GM23338 (cell line): ENCODE measurements at regions not wholly inside any gene's neighbourhood (a gene's known extent, or its start where the extent isn't known, plus 50 kb on each side); places are given as distances from the start of the nearest gene placed in this dataset.

Experiments
- ATAC-seq: fragments of 200-7000 bp; cut with Tn5 transposase; 3 replicates; pipeline ENCODE4 v1.9.1; 2020
- DNase-seq: peaks from one replicate; pipeline ENCODE4 v3.0.0-alpha.2; 2015; ENCODE audit warnings: low spot score
- H2AFZ ChIP-seq: fragments of 200-600 bp; sonication (generic); 2 replicates; pipeline ENCODE4 v1.8.0; 2016; ENCODE audit warnings: antibody characterized with exemption, mild to moderate bottlenecking, moderate library complexity
- H3F3A ChIP-seq: fragments of 200-600 bp; sonication (generic); replicated peaks from 2 replicates; pipeline ENCODE4 v1.8.0; 2017; ENCODE audit warnings: antibody characterized with exemption, mixed run types, low read depth
- H3K27ac ChIP-seq: fragments of 200-600 bp; sonication (generic); 2 replicates; pipeline ENCODE4 v1.6.1; 2016; ENCODE audit warnings: low read depth
- H3K27me3 ChIP-seq: fragments of 200-600 bp; sonication (generic); 2 replicates; pipeline ENCODE4 v1.8.0; 2016; ENCODE audit warnings: mild to moderate bottlenecking, mixed run types, moderate library complexity; ENCODE audit not compliant: insufficient read depth
- H3K36me3 ChIP-seq: fragments of 200-600 bp; sonication (generic); 2 replicates; pipeline ENCODE4 v1.8.0; 2016; ENCODE audit warnings: mild to moderate bottlenecking; ENCODE audit not compliant: insufficient read depth
- H3K4me1 ChIP-seq: fragments of 200-600 bp; sonication (generic); 2 replicates; pipeline ENCODE4 v1.8.0; 2016; ENCODE audit warnings: mild to moderate bottlenecking, moderate library complexity; ENCODE audit not compliant: insufficient read depth
- H3K4me2 ChIP-seq: fragments of 200-600 bp; sonication (generic); 2 replicates; pipeline ENCODE4 v1.7.1; 2017; ENCODE audit warnings: mixed run types
- H3K4me3 ChIP-seq: fragments of 200-600 bp; sonication (generic); 2 replicates; pipeline ENCODE4 v1.6.1; 2016; ENCODE audit warnings: mixed run types
- H3K79me2 ChIP-seq: fragments of 200-600 bp; sonication (generic); replicated peaks from 2 replicates; pipeline ENCODE4 v1.8.0; 2017; ENCODE audit warnings: mild to moderate bottlenecking; ENCODE audit not compliant: insufficient read depth
- H3K9me2 ChIP-seq: fragments of 200-600 bp; sonication (generic); 2 replicates; pipeline ENCODE4 v1.8.0; 2017; ENCODE audit not compliant: insufficient read depth
- H4K20me1 ChIP-seq: fragments of 200-600 bp; sonication (generic); replicated peaks from 2 replicates; pipeline ENCODE4 v1.8.0; 2017; ENCODE audit warnings: mild to moderate bottlenecking; ENCODE audit not compliant: insufficient read depth
- H3K27ac Mint-ChIP-seq: 2 replicates; pipeline ENCODE4 v1.8.0; 2020; ENCODE audit warnings: inconsistent platforms, mild to moderate bottlenecking, moderate library complexity, mixed read lengths
- H3K27me3 Mint-ChIP-seq: 3 replicates; pipeline ENCODE4 v1.8.0; 2022; ENCODE audit warnings: low read depth, mild to moderate bottlenecking, moderate library complexity, mixed read lengths, inconsistent platforms; ENCODE audit not compliant: insufficient read depth, poor library complexity
- H3K36me3 Mint-ChIP-seq: 3 replicates; pipeline ENCODE4 v1.8.0; 2021; ENCODE audit warnings: low read depth, mild to moderate bottlenecking, inconsistent platforms, moderate library complexity, mixed read lengths
- H3K4me1 Mint-ChIP-seq: 3 replicates; pipeline ENCODE4 v1.8.0; 2020; ENCODE audit warnings: mild to moderate bottlenecking, inconsistent platforms, mixed read lengths
- H3K4me3 Mint-ChIP-seq: 3 replicates; pipeline ENCODE4 v1.8.0; 2021; ENCODE audit warnings: moderate library complexity, mild to moderate bottlenecking, inconsistent platforms, mixed read lengths
- H3K9me3 Mint-ChIP-seq: 3 replicates; pipeline ENCODE4 v1.8.0; 2020; ENCODE audit warnings: moderate library complexity, mild to moderate bottlenecking, inconsistent platforms, mixed read lengths
- CREB1 ChIP-seq: fragments of 250-450 bp; sonication (Bioruptor Pico); IDR thresholded peaks from 2 replicates; pipeline ENCODE4 v1.5.0; 2020; ENCODE audit warnings: low read depth, mild to moderate bottlenecking, moderate library complexity
- CTCF ChIP-seq, 2 experiments: fragments of 200-600 bp in 1 of 2; sonication (generic) in 1 of 2; conservative IDR thresholded peaks; 2 replicates each; pipeline versions ENCODE4 v1.5.1 to v1.6.1; 2016 to 2017; ENCODE audit warnings: antibody characterized with exemption in 2 of 2, low read depth in 2 of 2, mild to moderate bottlenecking in 2 of 2, moderate library complexity in 1 of 2
- EZH2phosphoT487 ChIP-seq: fragments of 200-600 bp; sonication (generic); IDR thresholded peaks from one replicate; pipeline ENCODE4 v1.8.1; 2018; ENCODE audit warnings: antibody characterized with exemption; ENCODE audit not compliant: unreplicated experiment
- JUNB ChIP-seq: IDR thresholded peaks from one replicate; pipeline ENCODE4 v1.6.1; 2016; ENCODE audit warnings: antibody characterized with exemption; ENCODE audit not compliant: unreplicated experiment
- REST ChIP-seq: IDR thresholded peaks from one replicate; pipeline ENCODE4 v1.6.1; 2018; ENCODE audit warnings: antibody characterized with exemption; ENCODE audit not compliant: unreplicated experiment
- ZNF114 ChIP-seq: fragments of 250-450 bp; sonication (Bioruptor Pico); IDR thresholded peaks from 2 replicates; pipeline ENCODE4 v1.5.0; 2020; ENCODE audit warnings: mild to moderate bottlenecking, moderate library complexity
- TF ChIP-seq, protein P1 (sequence below): fragments of 250-450 bp; sonication (Bioruptor Pico); IDR thresholded peaks from 2 replicates; pipeline ENCODE4 v1.5.0; 2020; ENCODE audit warnings: mild to moderate bottlenecking, moderate library complexity

DNA sequence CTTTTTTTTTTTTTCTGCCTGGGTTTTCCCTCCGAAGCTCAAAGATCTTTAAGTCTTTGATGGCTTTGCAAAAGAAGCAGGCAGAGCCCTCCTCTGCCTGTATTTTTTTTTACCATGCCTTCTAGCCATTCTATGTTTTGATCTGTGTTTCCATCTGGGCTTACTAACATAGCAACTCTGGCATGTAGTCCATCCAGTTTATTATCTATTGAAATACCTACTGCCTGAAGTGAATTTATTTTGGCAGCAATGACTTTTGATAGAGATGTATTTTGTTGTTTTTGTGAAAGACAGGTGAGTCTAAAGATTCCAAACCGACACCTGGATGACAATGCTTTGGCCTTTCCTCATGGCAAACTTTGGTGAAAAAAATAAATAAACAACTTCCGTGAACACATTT lies 1157.7 kb upstream of the MAP3K7 start:
- Mint-ChIP-seq H3K9me3 (no peaks in the 10 kb centered on the region), H3K36me3 (no peaks in the 10 kb centered on the region), H3K4me3 (no peak overlapping the region), H3K27ac (peak overlapping the region; percentile 89), H3K4me1 (peaks cover 13% of the 10 kb centered on the region; the same call in 2 of the 3 replicates), H3K27me3 (no peaks in the 10 kb centered on the region)
- TF ChIP-seq, protein P1, sequence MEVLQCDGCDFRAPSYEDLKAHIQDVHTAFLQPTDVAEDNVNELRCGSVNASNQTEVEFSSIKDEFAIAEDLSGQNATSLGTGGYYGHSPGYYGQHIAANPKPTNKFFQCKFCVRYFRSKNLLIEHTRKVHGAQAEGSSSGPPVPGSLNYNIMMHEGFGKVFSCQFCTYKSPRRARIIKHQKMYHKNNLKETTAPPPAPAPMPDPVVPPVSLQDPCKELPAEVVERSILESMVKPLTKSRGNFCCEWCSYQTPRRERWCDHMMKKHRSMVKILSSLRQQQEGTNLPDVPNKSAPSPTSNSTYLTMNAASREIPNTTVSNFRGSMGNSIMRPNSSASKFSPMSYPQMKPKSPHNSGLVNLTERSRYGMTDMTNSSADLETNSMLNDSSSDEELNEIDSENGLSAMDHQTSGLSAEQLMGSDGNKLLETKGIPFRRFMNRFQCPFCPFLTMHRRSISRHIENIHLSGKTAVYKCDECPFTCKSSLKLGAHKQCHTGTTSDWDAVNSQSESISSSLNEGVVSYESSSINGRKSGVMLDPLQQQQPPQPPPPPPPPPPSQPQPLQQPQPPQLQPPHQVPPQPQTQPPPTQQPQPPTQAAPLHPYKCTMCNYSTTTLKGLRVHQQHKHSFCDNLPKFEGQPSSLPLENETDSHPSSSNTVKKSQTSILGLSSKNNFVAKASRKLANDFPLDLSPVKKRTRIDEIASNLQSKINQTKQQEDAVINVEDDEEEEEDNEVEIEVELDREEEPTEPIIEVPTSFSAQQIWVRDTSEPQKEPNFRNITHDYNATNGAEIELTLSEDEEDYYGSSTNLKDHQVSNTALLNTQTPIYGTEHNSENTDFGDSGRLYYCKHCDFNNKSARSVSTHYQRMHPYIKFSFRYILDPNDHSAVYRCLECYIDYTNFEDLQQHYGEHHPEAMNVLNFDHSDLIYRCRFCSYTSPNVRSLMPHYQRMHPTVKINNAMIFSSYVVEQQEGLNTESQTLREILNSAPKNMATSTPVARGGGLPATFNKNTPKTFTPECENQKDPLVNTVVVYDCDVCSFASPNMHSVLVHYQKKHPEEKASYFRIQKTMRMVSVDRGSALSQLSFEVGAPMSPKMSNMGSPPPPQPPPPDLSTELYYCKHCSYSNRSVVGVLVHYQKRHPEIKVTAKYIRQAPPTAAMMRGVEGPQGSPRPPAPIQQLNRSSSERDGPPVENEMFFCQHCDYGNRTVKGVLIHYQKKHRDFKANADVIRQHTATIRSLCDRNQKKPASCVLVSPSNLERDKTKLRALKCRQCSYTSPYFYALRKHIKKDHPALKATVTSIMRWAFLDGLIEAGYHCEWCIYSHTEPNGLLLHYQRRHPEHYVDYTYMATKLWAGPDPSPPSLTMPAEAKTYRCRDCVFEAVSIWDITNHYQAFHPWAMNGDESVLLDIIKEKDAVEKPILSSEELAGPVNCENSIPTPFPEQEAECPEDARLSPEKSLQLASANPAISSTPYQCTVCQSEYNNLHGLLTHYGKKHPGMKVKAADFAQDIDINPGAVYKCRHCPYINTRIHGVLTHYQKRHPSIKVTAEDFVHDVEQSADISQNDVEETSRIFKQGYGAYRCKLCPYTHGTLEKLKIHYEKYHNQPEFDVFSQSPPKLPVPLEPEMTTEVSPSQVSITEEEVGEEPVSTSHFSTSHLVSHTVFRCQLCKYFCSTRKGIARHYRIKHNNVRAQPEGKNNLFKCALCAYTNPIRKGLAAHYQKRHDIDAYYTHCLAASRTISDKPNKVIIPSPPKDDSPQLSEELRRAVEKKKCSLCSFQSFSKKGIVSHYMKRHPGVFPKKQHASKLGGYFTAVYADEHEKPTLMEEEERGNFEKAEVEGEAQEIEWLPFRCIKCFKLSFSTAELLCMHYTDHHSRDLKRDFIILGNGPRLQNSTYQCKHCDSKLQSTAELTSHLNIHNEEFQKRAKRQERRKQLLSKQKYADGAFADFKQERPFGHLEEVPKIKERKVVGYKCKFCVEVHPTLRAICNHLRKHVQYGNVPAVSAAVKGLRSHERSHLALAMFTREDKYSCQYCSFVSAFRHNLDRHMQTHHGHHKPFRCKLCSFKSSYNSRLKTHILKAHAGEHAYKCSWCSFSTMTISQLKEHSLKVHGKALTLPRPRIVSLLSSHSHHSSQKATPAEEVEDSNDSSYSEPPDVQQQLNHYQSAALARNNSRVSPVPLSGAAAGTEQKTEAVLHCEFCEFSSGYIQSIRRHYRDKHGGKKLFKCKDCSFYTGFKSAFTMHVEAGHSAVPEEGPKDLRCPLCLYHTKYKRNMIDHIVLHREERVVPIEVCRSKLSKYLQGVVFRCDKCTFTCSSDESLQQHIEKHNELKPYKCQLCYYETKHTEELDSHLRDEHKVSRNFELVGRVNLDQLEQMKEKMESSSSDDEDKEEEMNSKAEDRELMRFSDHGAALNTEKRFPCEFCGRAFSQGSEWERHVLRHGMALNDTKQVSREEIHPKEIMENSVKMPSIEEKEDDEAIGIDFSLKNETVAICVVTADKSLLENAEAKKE (CRISPR knock-in tag), result no peak
- TF ChIP-seq ZNF114, result no peak
- H3K36me3 ChIP-seq, result no peaks in the 10 kb centered on the region
- H3K27ac ChIP-seq, result no peak overlapping the region
- DNase-seq, result no peak
- H3F3A ChIP-seq, result no peaks in the 10 kb centered on the region
- H3K4me1 ChIP-seq, result peaks cover 14% of the 10 kb centered on the region; the same call in 1 of the 2 replicates
- no peaks in the 10 kb centered on the region for H4K20me1 ChIP-seq
- no peak for ATAC-seq
- no peaks in the 10 kb centered on the region for H3K27me3 ChIP-seq
- H3K4me2 ChIP-seq, result 0 out of 2 replicates have a peak overlapping the region, but pooled peaks have one; percentile 22
- peak overlapping the region; percentile 73; the same call in 1 of the 2 replicates for H2AFZ ChIP-seq
- no peaks in the 10 kb centered on the region for H3K79me2 ChIP-seq
- H3K4me3 ChIP-seq, result no peak overlapping the region
- no peaks in the 10 kb centered on the region for H3K9me2 ChIP-seq

GRCh38 chr6:91743756-91744155 lies 1156.9 kb upstream of the MAP3K7 start:
- Histone ChIP-seq H3K27me3 (no peaks in the 10 kb centered on the region), H3K4me3 (no peak overlapping the region), H3K4me2 (no peak overlapping the region), H3K9me2 (no peaks in the 10 kb centered on the region), H4K20me1 (no peaks in the 10 kb centered on the region), H3K79me2 (no peaks in the 10 kb centered on the region), H3K36me3 (no peaks in the 10 kb centered on the region), H3K4me1 (peaks cover 14% of the 10 kb centered on the region; the same call in 1 of the 2 replicates), H3K27ac (no peak overlapping the region), H3F3A (no peaks in the 10 kb centered on the region), H2AFZ (no peak overlapping the region)
- TF ChIP-seq CREB1 (CRISPR knock-in tag) (no peak), EZH2phosphoT487 (no peak), CTCF (conservative IDR thresholded peaks at IDR 0.05; ENCODE audit: low read depth in 2 of 2) (no peak), REST (no peak), JUNB (no peak)
- H3K4me3 Mint-ChIP-seq, result no peak overlapping the region
- ATAC-seq (no peak), DNase-seq (no peak)
- no peaks in the 10 kb centered on the region for H3K36me3 Mint-ChIP-seq
- no peaks in the 10 kb centered on the region for H3K9me3 Mint-ChIP-seq
- peaks cover 13% of the 10 kb centered on the region; the same call in 2 of the 3 replicates for H3K4me1 Mint-ChIP-seq
- no peak overlapping the region for H3K27ac Mint-ChIP-seq
- no peaks in the 10 kb centered on the region for H3K27me3 Mint-ChIP-seq
